ENCODE measurements at regions not wholly inside any gene's neighbourhood (a gene's known extent, or its start where the extent isn't known, plus 50 kb on each side); places are given as distances from the start of the nearest gene placed in this dataset.

DNA sequence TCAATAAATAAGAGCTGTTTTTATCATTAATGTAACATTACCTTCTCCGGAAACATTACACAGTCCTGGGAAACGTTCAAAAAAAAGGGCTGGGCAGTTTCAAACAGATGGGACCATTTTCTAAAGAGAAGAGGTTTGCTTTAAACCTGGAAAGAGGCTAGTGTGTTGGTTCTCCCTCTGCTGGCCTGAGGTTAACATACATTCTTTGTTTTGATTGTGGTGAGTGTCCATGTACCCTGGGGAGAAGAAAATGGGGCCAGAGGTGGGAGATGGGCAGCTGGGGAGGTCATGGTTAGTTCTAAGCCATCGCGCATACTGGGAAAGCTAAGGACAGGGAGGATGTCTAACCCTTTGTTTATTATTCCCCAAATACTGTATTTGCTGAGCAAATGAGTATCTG is 194.7 kb downstream of the CPEB2 start:
- TF ChIP-seq, protein P1, sequence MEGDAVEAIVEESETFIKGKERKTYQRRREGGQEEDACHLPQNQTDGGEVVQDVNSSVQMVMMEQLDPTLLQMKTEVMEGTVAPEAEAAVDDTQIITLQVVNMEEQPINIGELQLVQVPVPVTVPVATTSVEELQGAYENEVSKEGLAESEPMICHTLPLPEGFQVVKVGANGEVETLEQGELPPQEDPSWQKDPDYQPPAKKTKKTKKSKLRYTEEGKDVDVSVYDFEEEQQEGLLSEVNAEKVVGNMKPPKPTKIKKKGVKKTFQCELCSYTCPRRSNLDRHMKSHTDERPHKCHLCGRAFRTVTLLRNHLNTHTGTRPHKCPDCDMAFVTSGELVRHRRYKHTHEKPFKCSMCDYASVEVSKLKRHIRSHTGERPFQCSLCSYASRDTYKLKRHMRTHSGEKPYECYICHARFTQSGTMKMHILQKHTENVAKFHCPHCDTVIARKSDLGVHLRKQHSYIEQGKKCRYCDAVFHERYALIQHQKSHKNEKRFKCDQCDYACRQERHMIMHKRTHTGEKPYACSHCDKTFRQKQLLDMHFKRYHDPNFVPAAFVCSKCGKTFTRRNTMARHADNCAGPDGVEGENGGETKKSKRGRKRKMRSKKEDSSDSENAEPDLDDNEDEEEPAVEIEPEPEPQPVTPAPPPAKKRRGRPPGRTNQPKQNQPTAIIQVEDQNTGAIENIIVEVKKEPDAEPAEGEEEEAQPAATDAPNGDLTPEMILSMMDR (IDR thresholded peaks at IDR 0.05; ENCODE audit: poor library complexity, severe bottlenecking): peak; percentile 22
- TF ChIP-seq EZH2 (IDR thresholded peaks at IDR 0.05; ENCODE audit: borderline replicate concordance, insufficient read depth, low read length, poor library complexity, severe bottlenecking) (no peak), RAD21 (conservative IDR thresholded peaks at IDR 0.05) (no peak), EP300 (conservative IDR thresholded peaks at IDR 0.05; ENCODE audit: poor library complexity, severe bottlenecking) (no peak), TAF1 (IDR thresholded peaks at IDR 0.05; ENCODE audit: low read depth) (no peak)

Measured in neural cell (in vitro differentiated cells).